ENCODE measurements at regions not wholly inside any gene's neighbourhood (a gene's known extent, or its start where the extent isn't known, plus 50 kb on each side); places are given as distances from the start of the nearest gene placed in this dataset.

DNA sequence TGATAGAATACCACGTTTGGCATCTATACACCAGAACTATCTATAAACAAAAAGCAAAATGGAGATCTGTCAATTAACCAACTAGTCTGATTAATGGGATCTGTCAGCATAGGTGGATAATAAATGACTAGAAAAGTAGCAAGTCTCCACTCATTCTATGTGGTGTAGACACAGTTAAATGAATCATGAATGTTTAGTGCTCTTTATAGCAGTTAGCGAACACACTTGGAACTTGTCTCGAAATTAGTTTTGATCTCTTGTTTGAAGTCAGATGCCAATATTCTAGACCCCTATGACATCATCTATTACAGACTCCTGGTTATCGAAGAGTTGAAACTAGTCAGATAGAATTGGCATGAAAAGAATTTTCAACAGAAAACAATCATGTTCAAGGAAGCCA, 259.7 kb downstream of the AHR start:
- TF ChIP-seq, protein P1, sequence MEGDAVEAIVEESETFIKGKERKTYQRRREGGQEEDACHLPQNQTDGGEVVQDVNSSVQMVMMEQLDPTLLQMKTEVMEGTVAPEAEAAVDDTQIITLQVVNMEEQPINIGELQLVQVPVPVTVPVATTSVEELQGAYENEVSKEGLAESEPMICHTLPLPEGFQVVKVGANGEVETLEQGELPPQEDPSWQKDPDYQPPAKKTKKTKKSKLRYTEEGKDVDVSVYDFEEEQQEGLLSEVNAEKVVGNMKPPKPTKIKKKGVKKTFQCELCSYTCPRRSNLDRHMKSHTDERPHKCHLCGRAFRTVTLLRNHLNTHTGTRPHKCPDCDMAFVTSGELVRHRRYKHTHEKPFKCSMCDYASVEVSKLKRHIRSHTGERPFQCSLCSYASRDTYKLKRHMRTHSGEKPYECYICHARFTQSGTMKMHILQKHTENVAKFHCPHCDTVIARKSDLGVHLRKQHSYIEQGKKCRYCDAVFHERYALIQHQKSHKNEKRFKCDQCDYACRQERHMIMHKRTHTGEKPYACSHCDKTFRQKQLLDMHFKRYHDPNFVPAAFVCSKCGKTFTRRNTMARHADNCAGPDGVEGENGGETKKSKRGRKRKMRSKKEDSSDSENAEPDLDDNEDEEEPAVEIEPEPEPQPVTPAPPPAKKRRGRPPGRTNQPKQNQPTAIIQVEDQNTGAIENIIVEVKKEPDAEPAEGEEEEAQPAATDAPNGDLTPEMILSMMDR (IDR thresholded peaks at IDR 0.05; ENCODE audit: poor library complexity) = no peak
- TF ChIP-seq EZH2 (IDR thresholded peaks at IDR 0.05; ENCODE audit: borderline replicate concordance) = no peak
